Hepatocyte (in vitro differentiated cells): ENCODE measurements at regions not wholly inside any gene's neighbourhood (a gene's known extent, or its start where the extent isn't known, plus 50 kb on each side); places are given as distances from the start of the nearest gene placed in this dataset.
A peak's percentile ranks its signal among the peaks of the same experiment; 100 is the strongest.

Experiments used
- DNase-seq: peaks from one replicate; pipeline ENCODE4 v3.0.0-alpha.2; 2016; ENCODE audit warnings: low spot score
- H2AFZ ChIP-seq: fragments of 200-600 bp; sonication (generic); 2 replicates; pipeline ENCODE4 v1.6.0; 2016; ENCODE audit warnings: antibody characterized with exemption, mild to moderate bottlenecking
- H3K27ac ChIP-seq: fragments of 200-600 bp; sonication (generic); 2 replicates; pipeline ENCODE4 v1.5.1; 2016; ENCODE audit warnings: mild to moderate bottlenecking
- H3K27me3 ChIP-seq: fragments of 200-600 bp; sonication (generic); 2 replicates; pipeline ENCODE4 v1.6.1; 2016
- H3K36me3 ChIP-seq: fragments of 200-600 bp; sonication (generic); replicated peaks from 2 replicates; pipeline ENCODE4 v1.5.1; 2016; ENCODE audit warnings: low read depth; ENCODE audit not compliant: insufficient read depth
- H3K4me1 ChIP-seq: fragments of 200-600 bp; sonication (generic); 2 replicates; pipeline ENCODE4 v1.5.1; 2016; ENCODE audit warnings: mild to moderate bottlenecking, moderate library complexity; ENCODE audit not compliant: insufficient read depth
- H3K4me2 ChIP-seq: fragments of 200-600 bp; sonication (generic); 2 replicates; pipeline ENCODE4 v1.6.0; 2016
- H3K4me3 ChIP-seq: fragments of 200-600 bp; sonication (generic); 2 replicates; pipeline ENCODE4 v1.5.1; 2016; ENCODE audit warnings: mild to moderate bottlenecking
- H3K79me2 ChIP-seq: fragments of 200-600 bp; sonication (generic); 2 replicates; pipeline ENCODE4 v1.6.0; 2017; ENCODE audit warnings: mild to moderate bottlenecking
- H3K9me2 ChIP-seq: fragments of 200-600 bp; sonication (generic); replicated peaks from 2 replicates; pipeline ENCODE4 v1.6.0; 2017; ENCODE audit warnings: mild to moderate bottlenecking; ENCODE audit not compliant: insufficient read depth
- H3K9me3 ChIP-seq: fragments of 200-600 bp; sonication (generic); 2 replicates; pipeline ENCODE4 v1.5.1; 2016; ENCODE audit warnings: low read depth, mild to moderate bottlenecking
- H4K20me1 ChIP-seq: fragments of 200-600 bp; sonication (generic); 2 replicates; pipeline ENCODE4 v1.6.0; 2016; ENCODE audit warnings: mild to moderate bottlenecking; ENCODE audit not compliant: insufficient read depth, poor library complexity, severe bottlenecking
- CTCF ChIP-seq: fragments of 200-600 bp; sonication (generic); IDR thresholded peaks from 2 replicates; pipeline ENCODE4 v1.5.1; 2016; ENCODE audit warnings: antibody characterized with exemption, mild to moderate bottlenecking; ENCODE audit not compliant: poor library complexity
- EZH2 ChIP-seq: fragments of 200-600 bp; sonication (generic); IDR thresholded peaks from 2 replicates; pipeline ENCODE4 v1.6.1; 2016; ENCODE audit warnings: antibody characterized with exemption, mild to moderate bottlenecking, borderline replicate concordance
- EZH2phosphoT487 ChIP-seq: fragments of 200-600 bp; sonication (generic); IDR thresholded peaks from one replicate; pipeline ENCODE4 v1.6.1; 2018; ENCODE audit warnings: antibody characterized with exemption, mild to moderate bottlenecking, low read depth, moderate library complexity; ENCODE audit not compliant: unreplicated experiment, severe bottlenecking
- WGBS: methylation state at CpG from one replicate; pipeline ENCODE4 v1.1.6; 2016; ENCODE audit warnings: low lambda C conversion rate; ENCODE audit errors: missing lambda C conversion rate; 5-methylcytosine and 5-hydroxymethylcytosine counted together

DNA sequence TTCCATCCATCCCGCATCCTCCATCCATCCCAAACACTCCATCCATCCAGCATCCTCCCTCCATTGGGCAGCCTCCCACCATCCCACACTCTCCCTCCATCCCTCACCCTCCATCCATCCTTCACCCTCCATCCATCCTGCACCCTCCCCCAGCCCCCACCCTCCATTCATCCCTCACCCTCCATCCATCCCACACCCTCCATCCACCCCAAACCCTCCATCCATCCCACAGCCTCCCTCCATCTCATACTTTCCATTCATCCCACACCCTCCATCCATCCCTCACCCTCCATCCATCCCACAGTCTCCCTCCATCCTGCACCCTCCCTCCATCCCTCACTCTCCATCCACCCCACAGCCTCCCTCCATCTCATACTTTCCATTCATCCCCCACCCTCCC lies 60.4 kb downstream of the FOXI2 start:
- peak; percentile 67 for DNase-seq
- H3K4me1 ChIP-seq: no peaks in the 10 kb centered on the region
- WGBS: 60% methylated on average over 1 of the region's 1 CpG
- no peaks in the 10 kb centered on the region for H3K36me3 ChIP-seq
- no peaks in the 10 kb centered on the region for H3K9me3 ChIP-seq
- no peak overlapping the region for H3K4me2 ChIP-seq
- H3K79me2 ChIP-seq: no peaks in the 10 kb centered on the region
- no peak overlapping the region for H3K27ac ChIP-seq
- no peaks in the 10 kb centered on the region for H4K20me1 ChIP-seq
- no peaks in the 10 kb centered on the region for H3K9me2 ChIP-seq
- no peak for TF ChIP-seq CTCF
- TF ChIP-seq EZH2: no peak
- no peak for TF ChIP-seq EZH2phosphoT487
- no peak overlapping the region for H2AFZ ChIP-seq
- H3K27me3 ChIP-seq: peaks cover 3% of the 10 kb centered on the region
- H3K4me3 ChIP-seq: no peak overlapping the region

DNA sequence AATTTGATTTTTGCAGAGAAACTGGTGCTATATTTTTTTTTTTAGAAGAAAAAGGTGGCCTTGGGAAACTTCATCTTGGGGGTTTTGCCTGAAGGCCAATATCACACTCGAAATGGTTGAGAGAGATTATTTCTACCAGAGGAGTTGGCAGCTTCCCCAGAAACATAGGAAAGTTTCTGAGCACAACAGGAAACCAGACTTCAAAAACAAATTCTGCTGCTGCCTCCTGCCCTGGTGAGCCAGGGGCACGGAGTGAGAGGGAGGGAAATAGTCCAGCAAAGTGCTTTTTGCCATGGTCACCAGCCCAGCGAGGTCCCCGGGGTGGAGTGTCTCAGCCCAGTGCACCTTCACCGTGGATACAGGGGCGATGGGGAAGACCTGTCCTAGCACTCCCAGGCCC lies 61.1 kb downstream of the FOXI2 start:
- peak; percentile 10 for DNase-seq
- Histone ChIP-seq H3K27me3 (peaks cover 3% of the 10 kb centered on the region), H3K4me1 (no peaks in the 10 kb centered on the region), H3K4me2 (no peak overlapping the region), H3K79me2 (no peaks in the 10 kb centered on the region), H3K9me3 (no peaks in the 10 kb centered on the region), H4K20me1 (no peaks in the 10 kb centered on the region), H2AFZ (no peak overlapping the region), H3K36me3 (no peaks in the 10 kb centered on the region), H3K27ac (no peak overlapping the region), H3K9me2 (no peaks in the 10 kb centered on the region), H3K4me3 (no peak overlapping the region)
- WGBS: 68% methylated on average over 6 of the region's 6 CpGs
- TF ChIP-seq EZH2: no peak
- no peak for TF ChIP-seq CTCF
- no peak for TF ChIP-seq EZH2phosphoT487

DNA sequence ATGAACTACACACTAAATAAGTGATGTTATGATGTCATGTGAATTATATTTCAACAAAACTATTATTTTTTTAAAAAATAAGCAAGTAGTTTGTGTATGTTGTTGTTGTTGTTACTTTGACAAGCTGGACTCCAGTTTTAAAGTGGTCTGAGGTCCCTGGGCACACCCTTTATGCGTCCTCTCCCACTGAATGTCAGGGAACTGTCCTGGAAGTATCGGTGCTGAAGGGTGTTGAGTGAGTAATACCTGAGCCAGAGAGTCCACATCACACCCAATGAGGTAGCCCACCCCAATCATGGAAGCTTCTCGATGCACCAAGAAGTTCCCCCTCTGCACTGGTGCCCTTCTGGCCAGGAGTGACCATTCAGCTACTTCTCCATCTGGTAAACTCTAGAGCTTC lies 64.3 kb downstream of the FOXI2 start:
- H3K27ac ChIP-seq: no peak overlapping the region
- H3K36me3 ChIP-seq: no peaks in the 10 kb centered on the region
- no peak for TF ChIP-seq EZH2phosphoT487
- TF ChIP-seq EZH2: no peak
- no peak for TF ChIP-seq CTCF
- no peaks in the 10 kb centered on the region for H3K9me3 ChIP-seq
- no peak for DNase-seq
- H3K9me2 ChIP-seq: no peaks in the 10 kb centered on the region
- H2AFZ ChIP-seq: no peak overlapping the region
- no peak overlapping the region for H3K4me2 ChIP-seq
- no peaks in the 10 kb centered on the region for H3K79me2 ChIP-seq
- H3K4me3 ChIP-seq: no peak overlapping the region
- no peaks in the 10 kb centered on the region for H3K4me1 ChIP-seq
- no peaks in the 10 kb centered on the region for H4K20me1 ChIP-seq
- peaks cover 7% of the 10 kb centered on the region for H3K27me3 ChIP-seq
- WGBS: 79% methylated on average over 3 of the region's 3 CpGs

DNA sequence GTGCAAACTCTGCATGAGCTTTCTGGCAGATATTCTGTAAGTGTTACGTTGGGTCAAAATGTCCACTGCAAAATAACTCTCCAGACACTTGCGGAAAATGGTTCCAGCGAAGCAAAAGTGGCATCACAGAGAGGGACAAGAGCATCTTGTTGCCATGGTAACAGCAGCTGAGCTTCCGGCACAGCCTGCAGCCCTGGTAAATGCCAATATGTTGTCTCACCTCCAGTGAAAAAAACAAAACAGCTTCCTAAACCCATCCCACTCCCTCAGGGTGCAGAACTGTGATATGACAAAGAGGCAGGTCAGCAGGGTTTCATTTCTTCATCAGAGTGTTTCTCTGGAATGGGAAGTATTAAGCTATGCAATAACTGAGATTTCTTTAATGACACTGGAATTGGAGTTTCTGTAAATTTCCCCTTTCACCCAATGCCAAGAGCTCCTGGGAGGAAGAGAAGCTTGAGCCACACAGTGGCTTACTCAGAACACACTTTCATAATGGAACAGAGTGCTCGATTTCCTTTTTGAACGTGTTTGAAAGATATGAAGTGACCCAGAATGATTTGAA lies 65.6 kb downstream of the FOXI2 start:
- Histone ChIP-seq H3K27me3 (peaks cover 17% of the 10 kb centered on the region), H3K4me3 (no peak overlapping the region), H3K4me1 (no peaks in the 10 kb centered on the region), H3K27ac (no peak overlapping the region), H3K36me3 (no peaks in the 10 kb centered on the region), H3K9me2 (no peaks in the 10 kb centered on the region), H4K20me1 (no peaks in the 10 kb centered on the region), H3K9me3 (no peaks in the 10 kb centered on the region), H3K79me2 (no peaks in the 10 kb centered on the region), H3K4me2 (no peak overlapping the region), H2AFZ (no peak overlapping the region)
- WGBS: 77% methylated on average over 6 of the region's 6 CpGs
- TF ChIP-seq EZH2: no peak
- no peak for TF ChIP-seq EZH2phosphoT487
- no peak for TF ChIP-seq CTCF
- DNase-seq: no peak
